ENCODE measurements at regions not wholly inside any gene's neighbourhood (a gene's known extent, or its start where the extent isn't known, plus 50 kb on each side); places are given as distances from the start of the nearest gene placed in this dataset.

- Mint-ChIP-seq H3K36me3 (no peaks in the 10 kb centered on the region), H3K4me1 (peaks cover 35% of the 10 kb centered on the region), H3K27ac (no peak overlapping the region), H3K9me3 (no peaks in the 10 kb centered on the region), H3K27me3 (ENCODE audit: low read depth) (no peaks in the 10 kb centered on the region), H3K4me3 (no peak overlapping the region)
- no peak for TF ChIP-seq E2F5 (CRISPR knock-in tag; IDR thresholded peaks at IDR 0.05)
- TF ChIP-seq, protein P1, sequence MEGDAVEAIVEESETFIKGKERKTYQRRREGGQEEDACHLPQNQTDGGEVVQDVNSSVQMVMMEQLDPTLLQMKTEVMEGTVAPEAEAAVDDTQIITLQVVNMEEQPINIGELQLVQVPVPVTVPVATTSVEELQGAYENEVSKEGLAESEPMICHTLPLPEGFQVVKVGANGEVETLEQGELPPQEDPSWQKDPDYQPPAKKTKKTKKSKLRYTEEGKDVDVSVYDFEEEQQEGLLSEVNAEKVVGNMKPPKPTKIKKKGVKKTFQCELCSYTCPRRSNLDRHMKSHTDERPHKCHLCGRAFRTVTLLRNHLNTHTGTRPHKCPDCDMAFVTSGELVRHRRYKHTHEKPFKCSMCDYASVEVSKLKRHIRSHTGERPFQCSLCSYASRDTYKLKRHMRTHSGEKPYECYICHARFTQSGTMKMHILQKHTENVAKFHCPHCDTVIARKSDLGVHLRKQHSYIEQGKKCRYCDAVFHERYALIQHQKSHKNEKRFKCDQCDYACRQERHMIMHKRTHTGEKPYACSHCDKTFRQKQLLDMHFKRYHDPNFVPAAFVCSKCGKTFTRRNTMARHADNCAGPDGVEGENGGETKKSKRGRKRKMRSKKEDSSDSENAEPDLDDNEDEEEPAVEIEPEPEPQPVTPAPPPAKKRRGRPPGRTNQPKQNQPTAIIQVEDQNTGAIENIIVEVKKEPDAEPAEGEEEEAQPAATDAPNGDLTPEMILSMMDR (IDR thresholded peaks at IDR 0.05), result peak; percentile 55
- DNase-seq (ENCODE audit: low spot score) (peak; percentile 77), ATAC-seq (no peak)
- ChIA-PET CTCF (interaction anchor here (0.9 to 1.7 kb wide), 8 partner anchors 10 to 145 kb away, joined by 3 to 7 read pairs (median 6); partner anchors contain the start of genes ARL4D and DHX8), POLR2A (no interaction called here)
Observed at GRCh38 chr17:43338886-43339516, 59.8 kb upstream of the ARL4D start.

DNA sequence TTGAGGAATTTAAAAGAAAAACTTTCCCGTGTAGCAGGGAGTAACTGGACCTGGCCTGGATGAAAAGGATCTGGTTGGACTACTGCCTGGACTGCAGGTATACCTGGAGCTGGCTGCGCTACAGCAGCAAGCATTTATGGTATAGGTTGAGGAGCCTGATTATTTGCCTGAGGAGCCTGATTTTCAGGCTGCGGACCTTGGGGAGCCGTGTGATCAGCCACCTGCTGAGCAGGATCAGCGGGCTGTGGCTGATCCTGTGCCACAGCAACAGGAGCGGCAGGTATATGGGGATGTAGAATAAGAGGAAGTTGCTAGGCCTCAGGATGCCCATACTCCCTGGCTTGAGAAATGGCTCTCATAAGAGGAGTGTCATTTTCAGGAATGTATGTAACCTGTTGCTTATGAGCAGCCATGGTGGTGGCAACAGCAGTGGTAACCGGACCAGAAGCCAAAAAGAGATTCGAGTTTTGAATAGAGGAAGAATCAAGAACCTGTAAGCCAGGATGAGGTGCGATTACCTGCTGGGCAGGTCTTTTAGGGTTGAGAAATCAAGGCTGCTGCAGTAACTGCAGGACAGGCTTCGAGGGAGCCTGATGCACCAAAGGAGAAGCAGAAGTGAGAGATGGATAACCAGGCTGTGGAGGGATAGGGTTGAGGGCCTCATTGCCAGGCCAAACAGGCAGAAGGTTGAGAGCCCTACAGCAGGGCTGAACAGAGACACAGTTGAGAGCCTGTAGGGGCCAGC lies 60.9 kb upstream of the ARL4D start:
- H3K27me3 Mint-ChIP-seq (ENCODE audit: low read depth), result no peaks in the 10 kb centered on the region
- H3K9me3 Mint-ChIP-seq, result no peaks in the 10 kb centered on the region
- H3K27ac Mint-ChIP-seq, result peak overlapping the region; percentile 61
- H3K4me3 Mint-ChIP-seq, result no peak overlapping the region
- H3K36me3 Mint-ChIP-seq, result no peaks in the 10 kb centered on the region
- POLR2A ChIA-PET, result no interaction called here
- CTCF ChIA-PET, result interaction anchor here (1.0 to 1.4 kb wide), 2 partner anchors 9 to 12 kb away, joined by 3 read pairs; no protein-coding TSS in a partner anchor
- ATAC-seq, result no peak
- no peak for DNase-seq (ENCODE audit: low spot score)
- H3K4me1 Mint-ChIP-seq, result peaks cover 29% of the 10 kb centered on the region
- TF ChIP-seq, protein P2, sequence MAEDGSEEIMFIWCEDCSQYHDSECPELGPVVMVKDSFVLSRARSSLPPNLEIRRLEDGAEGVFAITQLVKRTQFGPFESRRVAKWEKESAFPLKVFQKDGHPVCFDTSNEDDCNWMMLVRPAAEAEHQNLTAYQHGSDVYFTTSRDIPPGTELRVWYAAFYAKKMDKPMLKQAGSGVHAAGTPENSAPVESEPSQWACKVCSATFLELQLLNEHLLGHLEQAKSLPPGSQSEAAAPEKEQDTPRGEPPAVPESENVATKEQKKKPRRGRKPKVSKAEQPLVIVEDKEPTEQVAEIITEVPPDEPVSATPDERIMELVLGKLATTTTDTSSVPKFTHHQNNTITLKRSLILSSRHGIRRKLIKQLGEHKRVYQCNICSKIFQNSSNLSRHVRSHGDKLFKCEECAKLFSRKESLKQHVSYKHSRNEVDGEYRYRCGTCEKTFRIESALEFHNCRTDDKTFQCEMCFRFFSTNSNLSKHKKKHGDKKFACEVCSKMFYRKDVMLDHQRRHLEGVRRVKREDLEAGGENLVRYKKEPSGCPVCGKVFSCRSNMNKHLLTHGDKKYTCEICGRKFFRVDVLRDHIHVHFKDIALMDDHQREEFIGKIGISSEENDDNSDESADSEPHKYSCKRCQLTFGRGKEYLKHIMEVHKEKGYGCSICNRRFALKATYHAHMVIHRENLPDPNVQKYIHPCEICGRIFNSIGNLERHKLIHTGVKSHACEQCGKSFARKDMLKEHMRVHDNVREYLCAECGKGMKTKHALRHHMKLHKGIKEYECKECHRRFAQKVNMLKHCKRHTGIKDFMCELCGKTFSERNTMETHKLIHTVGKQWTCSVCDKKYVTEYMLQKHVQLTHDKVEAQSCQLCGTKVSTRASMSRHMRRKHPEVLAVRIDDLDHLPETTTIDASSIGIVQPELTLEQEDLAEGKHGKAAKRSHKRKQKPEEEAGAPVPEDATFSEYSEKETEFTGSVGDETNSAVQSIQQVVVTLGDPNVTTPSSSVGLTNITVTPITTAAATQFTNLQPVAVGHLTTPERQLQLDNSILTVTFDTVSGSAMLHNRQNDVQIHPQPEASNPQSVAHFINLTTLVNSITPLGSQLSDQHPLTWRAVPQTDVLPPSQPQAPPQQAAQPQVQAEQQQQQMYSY (CRISPR knock-in tag; IDR thresholded peaks at IDR 0.05), result no peak
- TF ChIP-seq, protein P3, sequence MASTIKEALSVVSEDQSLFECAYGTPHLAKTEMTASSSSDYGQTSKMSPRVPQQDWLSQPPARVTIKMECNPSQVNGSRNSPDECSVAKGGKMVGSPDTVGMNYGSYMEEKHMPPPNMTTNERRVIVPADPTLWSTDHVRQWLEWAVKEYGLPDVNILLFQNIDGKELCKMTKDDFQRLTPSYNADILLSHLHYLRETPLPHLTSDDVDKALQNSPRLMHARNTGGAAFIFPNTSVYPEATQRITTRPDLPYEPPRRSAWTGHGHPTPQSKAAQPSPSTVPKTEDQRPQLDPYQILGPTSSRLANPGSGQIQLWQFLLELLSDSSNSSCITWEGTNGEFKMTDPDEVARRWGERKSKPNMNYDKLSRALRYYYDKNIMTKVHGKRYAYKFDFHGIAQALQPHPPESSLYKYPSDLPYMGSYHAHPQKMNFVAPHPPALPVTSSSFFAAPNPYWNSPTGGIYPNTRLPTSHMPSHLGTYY (CRISPR knock-in tag; IDR thresholded peaks at IDR 0.05), result no peak
- TF ChIP-seq TEAD1 (CRISPR knock-in tag; IDR thresholded peaks at IDR 0.05) (no peak), ZBTB21 (CRISPR knock-in tag; IDR thresholded peaks at IDR 0.05; ENCODE audit: borderline replicate concordance) (no peak), MAX (CRISPR knock-in tag; IDR thresholded peaks at IDR 0.05) (no peak), MLX (CRISPR knock-in tag; IDR thresholded peaks at IDR 0.05) (no peak), NR1H2 (CRISPR knock-in tag; IDR thresholded peaks at IDR 0.05) (no peak), FOXP1 (CRISPR knock-in tag; IDR thresholded peaks at IDR 0.05; ENCODE audit: borderline replicate concordance) (no peak), E2F4 (CRISPR knock-in tag; IDR thresholded peaks at IDR 0.05; ENCODE audit: borderline replicate concordance, low read depth) (no peak), AFF4 (CRISPR knock-in tag; IDR thresholded peaks at IDR 0.05; ENCODE audit: borderline replicate concordance) (no peak), JUN (CRISPR knock-in tag; IDR thresholded peaks at IDR 0.05) (no peak), NFATC4 (CRISPR knock-in tag; IDR thresholded peaks at IDR 0.05) (no peak), ZNF416 (CRISPR knock-in tag; IDR thresholded peaks at IDR 0.05) (no peak)
- TF ChIP-seq, protein P4, sequence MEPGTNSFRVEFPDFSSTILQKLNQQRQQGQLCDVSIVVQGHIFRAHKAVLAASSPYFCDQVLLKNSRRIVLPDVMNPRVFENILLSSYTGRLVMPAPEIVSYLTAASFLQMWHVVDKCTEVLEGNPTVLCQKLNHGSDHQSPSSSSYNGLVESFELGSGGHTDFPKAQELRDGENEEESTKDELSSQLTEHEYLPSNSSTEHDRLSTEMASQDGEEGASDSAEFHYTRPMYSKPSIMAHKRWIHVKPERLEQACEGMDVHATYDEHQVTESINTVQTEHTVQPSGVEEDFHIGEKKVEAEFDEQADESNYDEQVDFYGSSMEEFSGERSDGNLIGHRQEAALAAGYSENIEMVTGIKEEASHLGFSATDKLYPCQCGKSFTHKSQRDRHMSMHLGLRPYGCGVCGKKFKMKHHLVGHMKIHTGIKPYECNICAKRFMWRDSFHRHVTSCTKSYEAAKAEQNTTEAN (CRISPR knock-in tag; IDR thresholded peaks at IDR 0.05), result no peak
